GM20431 (cell line): ENCODE measurements at regions not wholly inside any gene's neighbourhood (a gene's known extent, or its start where the extent isn't known, plus 50 kb on each side); places are given as distances from the start of the nearest gene placed in this dataset.

Experiments used
- in situ Hi-C: fragments of 300-500 bp; cut with MseI, MboI; formaldehyde crosslinking; loops from one replicate; pipeline ENCODE4 v1.15.0; 2020; ENCODE audit warnings: low sequenced_read_pairs; ENCODE audit not compliant: unreplicated experiment

GRCh38 chr10:62617652-62618051 lies 186.9 kb upstream of the ADO start:
- in situ Hi-C loops = loop anchor here (10.0 kb wide), 1 partner anchor 207 kb away; no protein-coding TSS in a partner anchor

GRCh38 chr10:62618054-62618453 lies 186.5 kb upstream of the ADO start:
- in situ Hi-C loops = loop anchor here (10.0 kb wide), 1 partner anchor 207 kb away; no protein-coding TSS in a partner anchor

GRCh38 chr10:62618576-62619412 lies 185.7 kb upstream of the ADO start:
- in situ Hi-C loops = loop anchor here (10.0 kb wide), 1 partner anchor 206 kb away; no protein-coding TSS in a partner anchor

GRCh38 chr10:62619413-62619738 lies 185.1 kb upstream of the ADO start:
- in situ Hi-C loops = loop anchor here (10.0 kb wide), 1 partner anchor 205 kb away; no protein-coding TSS in a partner anchor

- in situ Hi-C loops = no loop called here
These were observed 184.0 kb upstream of the ADO start for GRCh38 chr10:62620491-62620890.

GRCh38 chr10:62623223-62623622 lies 181.3 kb upstream of the ADO start:
- in situ Hi-C loops = no loop called here

GRCh38 chr10:62625484-62625883 lies 179.0 kb upstream of the ADO start:
- in situ Hi-C loops = no loop called here

GRCh38 chr10:62626079-62626478 lies 178.4 kb upstream of the ADO start:
- in situ Hi-C loops = no loop called here

GRCh38 chr10:62626817-62627216 lies 177.7 kb upstream of the ADO start:
- in situ Hi-C loops = no loop called here

GRCh38 chr10:62627983-62628382 lies 176.5 kb upstream of the ADO start:
- in situ Hi-C loops = no loop called here

GRCh38 chr10:62631241-62631640 lies 173.3 kb upstream of the ADO start:
- in situ Hi-C loops = no loop called here

GRCh38 chr10:62632071-62632809 lies 172.3 kb upstream of the ADO start:
- in situ Hi-C loops = no loop called here

GRCh38 chr10:62633976-62634375 lies 170.5 kb upstream of the ADO start:
- in situ Hi-C loops = no loop called here

GRCh38 chr10:62634576-62634975 lies 169.9 kb upstream of the ADO start:
- in situ Hi-C loops = no loop called here

- in situ Hi-C loops = no loop called here
These were observed 169.4 kb upstream of the ADO start for GRCh38 chr10:62635127-62635526.

GRCh38 chr10:62636825-62637248 lies 167.7 kb upstream of the ADO start:
- in situ Hi-C loops = no loop called here

- in situ Hi-C loops = no loop called here
These were observed 167.1 kb upstream of the ADO start for GRCh38 chr10:62637249-62638061.

- in situ Hi-C loops = no loop called here
These were observed 166.4 kb upstream of the ADO start for GRCh38 chr10:62638062-62638477.

- in situ Hi-C loops = no loop called here
These were observed 165.4 kb upstream of the ADO start for GRCh38 chr10:62639144-62639543.

GRCh38 chr10:62640411-62640810 lies 164.1 kb upstream of the ADO start:
- in situ Hi-C loops = no loop called here
